Activated naive CD4-positive, alpha-beta T cell treated with anti-CD3 and anti-CD28 coated beads for 36 hours (primary cell): ENCODE measurements at regions not wholly inside any gene's neighbourhood (a gene's known extent, or its start where the extent isn't known, plus 50 kb on each side); places are given as distances from the start of the nearest gene placed in this dataset.

Source experiments
- CTCF ChIA-PET: fragments of 350-600 bp; sonication (Branson Sonifier 250); formaldehyde crosslinking; loops from one replicate; lab custom pipeline; 2021; ENCODE audit warnings: antibody characterized with exemption; lab: Charles Lee
- DNase-seq: peaks from one replicate; pipeline ENCODE4 v3.0.0-alpha.2; 2020
- H3K27ac Mint-ChIP-seq: one replicate; pipeline ENCODE4 v1.8.0; 2021; ENCODE audit warnings: mild to moderate bottlenecking, mixed read lengths
- H3K27me3 Mint-ChIP-seq: one replicate; pipeline ENCODE4 v1.8.0; 2021; ENCODE audit warnings: low read depth, mixed read lengths
- H3K36me3 Mint-ChIP-seq: one replicate; pipeline ENCODE4 v1.8.0; 2021; ENCODE audit warnings: low read depth, mixed read lengths
- H3K4me1 Mint-ChIP-seq: one replicate; pipeline ENCODE4 v1.8.0; 2021; ENCODE audit warnings: low read depth, mixed read lengths
- H3K4me3 Mint-ChIP-seq: one replicate; pipeline ENCODE4 v1.8.0; 2021; ENCODE audit warnings: mild to moderate bottlenecking, moderate library complexity, mixed read lengths
- H3K9me3 Mint-ChIP-seq: one replicate; pipeline ENCODE4 v1.8.0; 2021; ENCODE audit warnings: mixed read lengths
- intact Hi-C: fragments of 100-400 bp; cut with micrococcal nuclease; formaldehyde crosslinking; loops from one replicate; pipeline ENCODE4 v1.15.1; 2023

- CTCF ChIA-PET, result no interaction called here
- Mint-ChIP-seq H3K9me3 (peaks cover 3% of the 10 kb centered on the region), H3K27me3 (no peaks in the 10 kb centered on the region), H3K4me3 (no peak overlapping the region), H3K4me1 (no peaks in the 10 kb centered on the region), H3K36me3 (no peaks in the 10 kb centered on the region), H3K27ac (no peak overlapping the region)
- intact Hi-C loops, result no loop called here
- DNase-seq, result no peak
These were observed 481.7 kb downstream of the TLE1 start for GRCh38 chr9:81207651-81208050.

- Mint-ChIP-seq H3K4me3 (no peak overlapping the region), H3K36me3 (no peaks in the 10 kb centered on the region), H3K27ac (no peak overlapping the region), H3K9me3 (no peaks in the 10 kb centered on the region), H3K4me1 (no peaks in the 10 kb centered on the region), H3K27me3 (no peaks in the 10 kb centered on the region)
- CTCF ChIA-PET, result no interaction called here
- intact Hi-C loops, result no loop called here
- DNase-seq, result no peak
These were observed 487.1 kb downstream of the TLE1 start for GRCh38 chr9:81202292-81202691.

GRCh38 chr9:81195206-81195605, 494.1 kb downstream of the TLE1 start:
- DNase-seq, result no peak
- H3K27ac Mint-ChIP-seq, result no peak overlapping the region
- intact Hi-C loops, result no loop called here
- no peaks in the 10 kb centered on the region for H3K36me3 Mint-ChIP-seq
- CTCF ChIA-PET, result no interaction called here
- H3K27me3 Mint-ChIP-seq, result no peaks in the 10 kb centered on the region
- H3K4me1 Mint-ChIP-seq, result no peaks in the 10 kb centered on the region
- H3K4me3 Mint-ChIP-seq, result no peak overlapping the region
- H3K9me3 Mint-ChIP-seq, result peaks cover 6% of the 10 kb centered on the region

GRCh38 chr9:81193362-81194339, 495.7 kb downstream of the TLE1 start:
- H3K27me3 Mint-ChIP-seq, result no peaks in the 10 kb centered on the region
- no peaks in the 10 kb centered on the region for H3K36me3 Mint-ChIP-seq
- H3K27ac Mint-ChIP-seq, result no peak overlapping the region
- CTCF ChIA-PET, result no interaction called here
- H3K4me1 Mint-ChIP-seq, result no peaks in the 10 kb centered on the region
- no peak overlapping the region for H3K4me3 Mint-ChIP-seq
- intact Hi-C loops, result no loop called here
- H3K9me3 Mint-ChIP-seq, result peaks cover 6% of the 10 kb centered on the region
- DNase-seq, result no peak

DNA sequence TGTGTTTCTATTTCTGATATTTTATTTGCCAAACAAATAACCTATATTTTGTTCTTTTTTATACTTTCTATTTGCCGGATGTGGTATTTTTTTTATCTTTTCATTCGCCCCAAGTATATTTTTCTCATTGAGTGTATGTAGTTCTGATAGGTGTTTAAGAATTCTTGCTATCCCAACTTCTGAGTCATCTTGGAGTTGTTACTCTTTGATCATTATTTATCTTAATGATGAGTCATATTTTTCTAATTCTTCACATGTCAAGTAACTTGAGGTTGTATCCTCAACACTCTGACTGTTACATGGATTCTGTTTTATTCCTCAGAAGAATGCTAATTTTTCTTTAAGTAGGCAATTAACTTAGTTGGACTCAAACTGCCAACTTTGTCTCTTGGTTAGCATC, 498.1 kb downstream of the TLE1 start:
- peaks cover 6% of the 10 kb centered on the region for H3K9me3 Mint-ChIP-seq
- no peaks in the 10 kb centered on the region for H3K36me3 Mint-ChIP-seq
- H3K4me1 Mint-ChIP-seq, result no peaks in the 10 kb centered on the region
- H3K27me3 Mint-ChIP-seq, result peaks cover 2% of the 10 kb centered on the region
- CTCF ChIA-PET, result interaction anchor here (1.0 kb wide), 1 partner anchor 223 kb away, joined by 4 read pairs; no protein-coding TSS in a partner anchor
- intact Hi-C loops, result no loop called here
- no peak overlapping the region for H3K4me3 Mint-ChIP-seq
- no peak for DNase-seq
- H3K27ac Mint-ChIP-seq, result no peak overlapping the region

DNA sequence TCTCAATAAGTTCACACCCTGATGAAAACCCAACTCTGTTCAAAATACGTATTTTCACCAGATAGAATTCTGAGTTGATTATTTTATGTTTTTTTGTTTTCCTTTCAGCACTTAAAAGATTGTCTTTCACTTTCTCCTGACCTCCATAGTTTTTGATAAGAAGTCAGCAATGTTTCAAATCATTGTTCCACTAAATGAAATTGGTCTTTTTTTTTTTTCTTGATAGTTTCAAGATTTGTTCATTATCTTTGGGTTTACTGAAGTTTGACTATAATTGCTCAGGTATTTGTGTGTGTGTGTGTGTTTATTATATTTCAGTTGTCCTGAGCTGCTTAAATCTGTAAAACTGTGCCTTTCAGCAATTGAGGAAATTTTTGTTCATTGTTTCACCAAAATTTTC, 498.7 kb downstream of the TLE1 start:
- peaks cover 6% of the 10 kb centered on the region for H3K9me3 Mint-ChIP-seq
- H3K36me3 Mint-ChIP-seq, result no peaks in the 10 kb centered on the region

DNA sequence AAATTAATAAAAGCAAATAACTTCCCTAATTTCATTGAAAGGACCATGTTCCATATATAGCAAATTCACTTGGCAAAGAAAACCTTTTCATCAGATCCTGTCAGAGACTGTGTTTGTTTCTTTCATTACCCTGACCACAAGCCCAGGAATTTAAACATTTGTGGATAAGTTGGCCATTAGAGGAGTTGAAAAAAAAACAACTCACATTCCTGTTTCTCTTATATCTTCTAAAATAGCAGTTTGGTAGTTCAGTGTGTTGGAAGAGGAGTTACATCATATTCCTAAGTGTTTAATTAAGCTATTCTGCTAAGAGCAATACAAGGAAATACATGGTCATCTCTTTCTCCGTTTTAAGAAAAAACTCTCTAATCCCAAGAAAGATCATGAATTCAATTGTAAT, 505.6 kb downstream of the TLE1 start:
- H3K36me3 Mint-ChIP-seq, result no peaks in the 10 kb centered on the region
- CTCF ChIA-PET, result interaction anchor here (0.5 kb wide), 1 partner anchor 123 kb away, joined by 3 read pairs; no protein-coding TSS in a partner anchor
- H3K4me1 Mint-ChIP-seq, result no peaks in the 10 kb centered on the region
- peaks cover 2% of the 10 kb centered on the region for H3K27me3 Mint-ChIP-seq
- DNase-seq, result no peak
- no peaks in the 10 kb centered on the region for H3K9me3 Mint-ChIP-seq
- H3K27ac Mint-ChIP-seq, result no peak overlapping the region
- H3K4me3 Mint-ChIP-seq, result no peak overlapping the region
- intact Hi-C loops, result no loop called here

More for the DNA sequence above, 498.7 kb downstream of the TLE1 start:
- intact Hi-C loops, result no loop called here
- CTCF ChIA-PET, result interaction anchor here (1.0 kb wide), 1 partner anchor 223 kb away, joined by 4 read pairs; no protein-coding TSS in a partner anchor
- Mint-ChIP-seq H3K27ac (no peak overlapping the region), H3K27me3 (peaks cover 2% of the 10 kb centered on the region), H3K4me3 (no peak overlapping the region), H3K4me1 (no peaks in the 10 kb centered on the region)
- no peak for DNase-seq

- H3K4me3 Mint-ChIP-seq, result no peak overlapping the region
- CTCF ChIA-PET, result no interaction called here
- H3K36me3 Mint-ChIP-seq, result no peaks in the 10 kb centered on the region
- no peaks in the 10 kb centered on the region for H3K27me3 Mint-ChIP-seq
- DNase-seq, result no peak
- H3K27ac Mint-ChIP-seq, result no peak overlapping the region
- no peaks in the 10 kb centered on the region for H3K4me1 Mint-ChIP-seq
- H3K9me3 Mint-ChIP-seq, result no peaks in the 10 kb centered on the region
- intact Hi-C loops, result no loop called here
These were observed 506.9 kb downstream of the TLE1 start for GRCh38 chr9:81182431-81182830.

GRCh38 chr9:81174023-81174422, 515.3 kb downstream of the TLE1 start:
- no peak for DNase-seq
- CTCF ChIA-PET, result no interaction called here
- Mint-ChIP-seq H3K27me3 (no peaks in the 10 kb centered on the region), H3K36me3 (no peaks in the 10 kb centered on the region), H3K27ac (no peak overlapping the region), H3K4me3 (no peak overlapping the region), H3K9me3 (peaks cover 2% of the 10 kb centered on the region), H3K4me1 (no peaks in the 10 kb centered on the region)
- intact Hi-C loops, result no loop called here

- no peaks in the 10 kb centered on the region for H3K36me3 Mint-ChIP-seq
- intact Hi-C loops, result no loop called here
- H3K4me1 Mint-ChIP-seq, result no peaks in the 10 kb centered on the region
- H3K4me3 Mint-ChIP-seq, result no peak overlapping the region
- peaks cover 10% of the 10 kb centered on the region for H3K9me3 Mint-ChIP-seq
- CTCF ChIA-PET, result interaction anchor here (0.6 kb wide), 2 partner anchors 490 to 1658 kb away, joined by 3 to 4 read pairs; no protein-coding TSS in a partner anchor
- H3K27me3 Mint-ChIP-seq, result no peaks in the 10 kb centered on the region
- H3K27ac Mint-ChIP-seq, result no peak overlapping the region
- no peak for DNase-seq
These were observed 517.7 kb downstream of the TLE1 start for GRCh38 chr9:81171689-81172088.

DNA sequence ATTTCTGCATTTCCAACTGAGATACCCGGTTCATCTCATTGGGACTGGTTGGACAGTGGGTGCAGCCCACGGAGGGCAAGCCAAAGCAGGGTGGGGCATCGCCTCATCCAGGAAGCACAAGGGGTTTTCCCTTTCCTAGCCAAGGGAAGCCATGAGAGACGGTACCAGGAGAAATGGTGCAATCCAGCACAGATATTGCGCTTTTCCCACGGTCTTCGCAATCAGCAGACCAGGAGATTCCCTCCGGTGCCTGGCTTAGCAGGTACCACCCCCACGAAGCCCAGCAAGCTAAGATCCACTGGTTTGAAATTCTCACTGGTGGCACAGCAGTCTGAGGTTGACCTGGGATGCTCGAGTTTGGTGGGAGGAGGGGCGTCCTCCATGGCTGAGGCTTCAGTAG, 527.0 kb downstream of the TLE1 start:
- H3K27me3 Mint-ChIP-seq, result peaks cover 5% of the 10 kb centered on the region
- H3K4me1 Mint-ChIP-seq, result no peaks in the 10 kb centered on the region
- CTCF ChIA-PET, result interaction anchor here (0.6 kb wide), 1 partner anchor 856 kb away, joined by 3 read pairs; no protein-coding TSS in a partner anchor
- H3K27ac Mint-ChIP-seq, result no peak overlapping the region
- no peak overlapping the region for H3K4me3 Mint-ChIP-seq
- DNase-seq, result no peak
- intact Hi-C loops, result no loop called here
- no peaks in the 10 kb centered on the region for H3K36me3 Mint-ChIP-seq
- peaks cover 8% of the 10 kb centered on the region for H3K9me3 Mint-ChIP-seq

- intact Hi-C loops, result no loop called here
- Mint-ChIP-seq H3K4me3 (no peak overlapping the region), H3K9me3 (no peaks in the 10 kb centered on the region), H3K27ac (no peak overlapping the region), H3K27me3 (peaks cover 5% of the 10 kb centered on the region), H3K36me3 (no peaks in the 10 kb centered on the region), H3K4me1 (no peaks in the 10 kb centered on the region)
- no peak for DNase-seq
- CTCF ChIA-PET, result no interaction called here
These were observed 533.0 kb downstream of the TLE1 start for GRCh38 chr9:81156381-81156780.
